Stimulated activated CD8-positive, alpha-beta memory T cell treated with anti-CD3 and anti-CD28 coated beads, Interleukin-4, amount 100 ng/mL, for 24 hours (primary cell): ENCODE measurements at regions not wholly inside any gene's neighbourhood (a gene's known extent, or its start where the extent isn't known, plus 50 kb on each side); places are given as distances from the start of the nearest gene placed in this dataset.

ENCODE experiments used
- DNase-seq: peaks from one replicate; pipeline ENCODE4 v3.0.0-alpha.2; 2020; ENCODE audit warnings: low read depth

GRCh38 chr20:21033817-21034216 lies 72.3 kb downstream of the LINC00237 start:
- DNase-seq = no peak

GRCh38 chr20:21031666-21032065 lies 74.5 kb downstream of the LINC00237 start:
- no peak for DNase-seq

- no peak for DNase-seq
Observed at GRCh38 chr20:21029341-21029740, 76.8 kb downstream of the LINC00237 start.

- no peak for DNase-seq
Observed at GRCh38 chr20:21028921-21029320, 77.2 kb downstream of the LINC00237 start.

- no peak for DNase-seq
Observed at GRCh38 chr20:21028436-21028835, 77.7 kb downstream of the LINC00237 start.

- no peak for DNase-seq
Observed at GRCh38 chr20:21027569-21027968, 78.6 kb downstream of the LINC00237 start.

GRCh38 chr20:21026951-21027350 lies 79.2 kb downstream of the LINC00237 start:
- DNase-seq = no peak

GRCh38 chr20:21024420-21024819 lies 81.7 kb downstream of the LINC00237 start:
- DNase-seq = no peak

GRCh38 chr20:21022925-21023324 lies 83.2 kb downstream of the LINC00237 start:
- DNase-seq = no peak

- DNase-seq = no peak
Observed at GRCh38 chr20:21021472-21021790, 84.7 kb downstream of the LINC00237 start.

GRCh38 chr20:21020659-21021471 lies 85.3 kb downstream of the LINC00237 start:
- DNase-seq = no peak

- DNase-seq = no peak
Observed at GRCh38 chr20:21019814-21020658, 86.1 kb downstream of the LINC00237 start.

GRCh38 chr20:21019468-21019813 lies 86.7 kb downstream of the LINC00237 start:
- no peak for DNase-seq

GRCh38 chr20:21018576-21018975 lies 87.6 kb downstream of the LINC00237 start:
- no peak for DNase-seq

GRCh38 chr20:21017528-21018085 lies 88.6 kb downstream of the LINC00237 start:
- DNase-seq = no peak

- DNase-seq = no peak
Observed at GRCh38 chr20:21016751-21017150, 89.4 kb downstream of the LINC00237 start.

- no peak for DNase-seq
Observed at GRCh38 chr20:21014528-21014927, 91.6 kb downstream of the LINC00237 start.

- no peak for DNase-seq
Observed at GRCh38 chr20:21008951-21009350, 97.2 kb downstream of the LINC00237 start.

- DNase-seq = no peak
Observed at GRCh38 chr20:21006611-21007010, 99.5 kb downstream of the LINC00237 start.

- no peak for DNase-seq
Observed at GRCh38 chr20:21004386-21005076, 101.6 kb downstream of the LINC00237 start.

GRCh38 chr20:21003902-21004301 lies 102.3 kb downstream of the LINC00237 start:
- no peak for DNase-seq

- no peak for DNase-seq
Observed at GRCh38 chr20:21002486-21002885, 103.7 kb downstream of the LINC00237 start.

- DNase-seq = no peak
Observed at GRCh38 chr20:20993372-20993771, 112.8 kb downstream of the LINC00237 start.
